Hepatocyte (in vitro differentiated cells): ENCODE measurements at regions not wholly inside any gene's neighbourhood (a gene's known extent, or its start where the extent isn't known, plus 50 kb on each side); places are given as distances from the start of the nearest gene placed in this dataset.

Experiments used
- DNase-seq: peaks from one replicate; pipeline ENCODE4 v3.0.0-alpha.2; 2016; ENCODE audit warnings: low spot score
- H2AFZ ChIP-seq: fragments of 200-600 bp; sonication (generic); 2 replicates; pipeline ENCODE4 v1.6.0; 2016; ENCODE audit warnings: antibody characterized with exemption, mild to moderate bottlenecking
- H3K27ac ChIP-seq: fragments of 200-600 bp; sonication (generic); 2 replicates; pipeline ENCODE4 v1.5.1; 2016; ENCODE audit warnings: mild to moderate bottlenecking
- H3K27me3 ChIP-seq: fragments of 200-600 bp; sonication (generic); 2 replicates; pipeline ENCODE4 v1.6.1; 2016
- H3K36me3 ChIP-seq: fragments of 200-600 bp; sonication (generic); replicated peaks from 2 replicates; pipeline ENCODE4 v1.5.1; 2016; ENCODE audit warnings: low read depth; ENCODE audit not compliant: insufficient read depth
- H3K4me1 ChIP-seq: fragments of 200-600 bp; sonication (generic); 2 replicates; pipeline ENCODE4 v1.5.1; 2016; ENCODE audit warnings: mild to moderate bottlenecking, moderate library complexity; ENCODE audit not compliant: insufficient read depth
- H3K4me2 ChIP-seq: fragments of 200-600 bp; sonication (generic); 2 replicates; pipeline ENCODE4 v1.6.0; 2016
- H3K4me3 ChIP-seq: fragments of 200-600 bp; sonication (generic); 2 replicates; pipeline ENCODE4 v1.5.1; 2016; ENCODE audit warnings: mild to moderate bottlenecking
- H3K79me2 ChIP-seq: fragments of 200-600 bp; sonication (generic); 2 replicates; pipeline ENCODE4 v1.6.0; 2017; ENCODE audit warnings: mild to moderate bottlenecking
- H3K9me2 ChIP-seq: fragments of 200-600 bp; sonication (generic); replicated peaks from 2 replicates; pipeline ENCODE4 v1.6.0; 2017; ENCODE audit warnings: mild to moderate bottlenecking; ENCODE audit not compliant: insufficient read depth
- H3K9me3 ChIP-seq: fragments of 200-600 bp; sonication (generic); 2 replicates; pipeline ENCODE4 v1.5.1; 2016; ENCODE audit warnings: low read depth, mild to moderate bottlenecking
- H4K20me1 ChIP-seq: fragments of 200-600 bp; sonication (generic); 2 replicates; pipeline ENCODE4 v1.6.0; 2016; ENCODE audit warnings: mild to moderate bottlenecking; ENCODE audit not compliant: insufficient read depth, poor library complexity, severe bottlenecking
- CTCF ChIP-seq: fragments of 200-600 bp; sonication (generic); IDR thresholded peaks from 2 replicates; pipeline ENCODE4 v1.5.1; 2016; ENCODE audit warnings: antibody characterized with exemption, mild to moderate bottlenecking; ENCODE audit not compliant: poor library complexity
- EZH2 ChIP-seq: fragments of 200-600 bp; sonication (generic); IDR thresholded peaks from 2 replicates; pipeline ENCODE4 v1.6.1; 2016; ENCODE audit warnings: antibody characterized with exemption, mild to moderate bottlenecking, borderline replicate concordance
- EZH2phosphoT487 ChIP-seq: fragments of 200-600 bp; sonication (generic); IDR thresholded peaks from one replicate; pipeline ENCODE4 v1.6.1; 2018; ENCODE audit warnings: antibody characterized with exemption, mild to moderate bottlenecking, low read depth, moderate library complexity; ENCODE audit not compliant: unreplicated experiment, severe bottlenecking
- WGBS: methylation state at CpG from one replicate; pipeline ENCODE4 v1.1.6; 2016; ENCODE audit warnings: low lambda C conversion rate; ENCODE audit errors: missing lambda C conversion rate; 5-methylcytosine and 5-hydroxymethylcytosine counted together

- Histone ChIP-seq H3K9me2 (no peaks in the 10 kb centered on the region), H4K20me1 (no peaks in the 10 kb centered on the region), H2AFZ (no peak overlapping the region), H3K4me1 (no peaks in the 10 kb centered on the region), H3K36me3 (no peaks in the 10 kb centered on the region), H3K27me3 (no peaks in the 10 kb centered on the region), H3K27ac (no peak overlapping the region), H3K4me2 (no peak overlapping the region), H3K9me3 (no peaks in the 10 kb centered on the region), H3K4me3 (no peak overlapping the region), H3K79me2 (no peaks in the 10 kb centered on the region)
- 81% methylated on average over 1 of the region's 1 CpG for WGBS
- TF ChIP-seq EZH2phosphoT487 (no peak), EZH2 (no peak), CTCF (no peak)
- no peak for DNase-seq
Measured at GRCh38 chr4:171718069-171718468, 95.1 kb upstream of the GALNTL6 start.

- Histone ChIP-seq H3K27me3 (no peaks in the 10 kb centered on the region), H3K9me2 (no peaks in the 10 kb centered on the region), H3K36me3 (no peaks in the 10 kb centered on the region), H4K20me1 (no peaks in the 10 kb centered on the region), H2AFZ (no peak overlapping the region), H3K9me3 (no peaks in the 10 kb centered on the region), H3K27ac (no peak overlapping the region), H3K4me1 (no peaks in the 10 kb centered on the region), H3K79me2 (no peaks in the 10 kb centered on the region), H3K4me2 (no peak overlapping the region), H3K4me3 (no peak overlapping the region)
- DNase-seq = no peak
- TF ChIP-seq EZH2 (no peak), EZH2phosphoT487 (no peak), CTCF (no peak)
Measured at GRCh38 chr4:171717231-171717741, 95.9 kb upstream of the GALNTL6 start.

- Histone ChIP-seq H3K9me3 (no peaks in the 10 kb centered on the region), H4K20me1 (no peaks in the 10 kb centered on the region), H3K4me3 (no peak overlapping the region), H3K79me2 (no peaks in the 10 kb centered on the region), H3K9me2 (no peaks in the 10 kb centered on the region), H3K4me2 (no peak overlapping the region), H3K36me3 (no peaks in the 10 kb centered on the region), H3K27me3 (no peaks in the 10 kb centered on the region), H3K27ac (no peak overlapping the region), H3K4me1 (no peaks in the 10 kb centered on the region), H2AFZ (no peak overlapping the region)
- TF ChIP-seq EZH2phosphoT487 (no peak), CTCF (no peak), EZH2 (no peak)
- 78% methylated on average over 1 of the region's 1 CpG for WGBS
- no peak for DNase-seq
Measured at GRCh38 chr4:171715973-171716372, 97.2 kb upstream of the GALNTL6 start.
